ENCODE measurements at regions not wholly inside any gene's neighbourhood (a gene's known extent, or its start where the extent isn't known, plus 50 kb on each side); places are given as distances from the start of the nearest gene placed in this dataset.

- TF ChIP-seq CTCF (IDR thresholded peaks at IDR 0.05; ENCODE audit: low read depth, low read length): no peak
- Histone ChIP-seq H3K27ac (no peak overlapping the region), H3K36me3 (no peaks in the 10 kb centered on the region), H3K4me3 (ENCODE audit: low read depth, low read length) (no peak overlapping the region), H3K27me3 (ENCODE audit: insufficient read depth, low read depth, severe bottlenecking) (peaks cover 75% of the 10 kb centered on the region), H3K9me3 (ENCODE audit: severe bottlenecking) (peaks cover 4% of the 10 kb centered on the region)
- no peak for DNase-seq
These were observed 149.2 kb downstream of the EVA1A start for GRCh38 chr2:75411574-75411973.

- no peak for TF ChIP-seq CTCF (IDR thresholded peaks at IDR 0.05; ENCODE audit: low read depth, low read length)
- Histone ChIP-seq H3K27ac (no peak overlapping the region), H3K36me3 (no peaks in the 10 kb centered on the region), H3K4me3 (ENCODE audit: low read depth, low read length) (no peak overlapping the region), H3K27me3 (ENCODE audit: insufficient read depth, low read depth, severe bottlenecking) (peaks cover 76% of the 10 kb centered on the region), H3K9me3 (ENCODE audit: severe bottlenecking) (peaks cover 4% of the 10 kb centered on the region)
- DNase-seq: no peak
These were observed 150.0 kb downstream of the EVA1A start for GRCh38 chr2:75410702-75411101.

GRCh38 chr2:75408771-75409170, 152.0 kb downstream of the EVA1A start:
- Histone ChIP-seq H3K9me3 (ENCODE audit: severe bottlenecking) (peaks cover 4% of the 10 kb centered on the region), H3K27me3 (ENCODE audit: insufficient read depth, low read depth, severe bottlenecking) (peaks cover 72% of the 10 kb centered on the region), H3K27ac (no peak overlapping the region), H3K4me3 (ENCODE audit: low read depth, low read length) (no peak overlapping the region), H3K36me3 (no peaks in the 10 kb centered on the region)
- DNase-seq: no peak
- no peak for TF ChIP-seq CTCF (IDR thresholded peaks at IDR 0.05; ENCODE audit: low read depth, low read length)

- no peak for TF ChIP-seq CTCF (IDR thresholded peaks at IDR 0.05; ENCODE audit: low read depth, low read length)
These were observed 153.7 kb downstream of the EVA1A start for GRCh38 chr2:75407038-75407530.

GRCh38 chr2:75406131-75406581, 154.6 kb downstream of the EVA1A start:
- H3K27me3 ChIP-seq (ENCODE audit: insufficient read depth, low read depth, severe bottlenecking): peaks cover 65% of the 10 kb centered on the region
- H3K4me3 ChIP-seq (ENCODE audit: low read depth, low read length): no peak overlapping the region
- TF ChIP-seq CTCF (IDR thresholded peaks at IDR 0.05; ENCODE audit: low read depth, low read length): no peak

More at GRCh38 chr2:75407038-75407530, 153.7 kb downstream of the EVA1A start:
- Histone ChIP-seq H3K4me3 (ENCODE audit: low read depth, low read length) (no peak overlapping the region), H3K9me3 (ENCODE audit: severe bottlenecking) (no peaks in the 10 kb centered on the region), H3K27ac (no peak overlapping the region), H3K27me3 (ENCODE audit: insufficient read depth, low read depth, severe bottlenecking) (peaks cover 65% of the 10 kb centered on the region), H3K36me3 (no peaks in the 10 kb centered on the region)
- no peak for DNase-seq

GRCh38 chr2:75405000-75405399, 155.7 kb downstream of the EVA1A start:
- no peak for DNase-seq
- Histone ChIP-seq H3K27me3 (ENCODE audit: insufficient read depth, low read depth, severe bottlenecking) (peaks cover 66% of the 10 kb centered on the region), H3K9me3 (ENCODE audit: severe bottlenecking) (no peaks in the 10 kb centered on the region), H3K27ac (no peak overlapping the region), H3K4me3 (ENCODE audit: low read depth, low read length) (no peak overlapping the region), H3K36me3 (no peaks in the 10 kb centered on the region)
- TF ChIP-seq CTCF (IDR thresholded peaks at IDR 0.05; ENCODE audit: low read depth, low read length): no peak

More at GRCh38 chr2:75406131-75406581, 154.6 kb downstream of the EVA1A start:
- H3K9me3 ChIP-seq (ENCODE audit: severe bottlenecking): no peaks in the 10 kb centered on the region
- DNase-seq: no peak
- H3K27ac ChIP-seq: no peak overlapping the region
- H3K36me3 ChIP-seq: no peaks in the 10 kb centered on the region

Measured in WERI-Rb-1 (cell line).